HG03196 (cell line): ENCODE measurements at regions not wholly inside any gene's neighbourhood (a gene's known extent, or its start where the extent isn't known, plus 50 kb on each side); places are given as distances from the start of the nearest gene placed in this dataset.
"Not testable (repeated sequence)": the region's sequence is repeated elsewhere in the genome, so short reads cannot be mapped to it uniquely, and the experiment has no call there.

Source experiments
- ATAC-seq: cut with Tn5 transposase; IDR thresholded peaks from one replicate; pipeline ENCODE4 v1.9.1; 2021; ENCODE audit not compliant: unreplicated experiment

DNA sequence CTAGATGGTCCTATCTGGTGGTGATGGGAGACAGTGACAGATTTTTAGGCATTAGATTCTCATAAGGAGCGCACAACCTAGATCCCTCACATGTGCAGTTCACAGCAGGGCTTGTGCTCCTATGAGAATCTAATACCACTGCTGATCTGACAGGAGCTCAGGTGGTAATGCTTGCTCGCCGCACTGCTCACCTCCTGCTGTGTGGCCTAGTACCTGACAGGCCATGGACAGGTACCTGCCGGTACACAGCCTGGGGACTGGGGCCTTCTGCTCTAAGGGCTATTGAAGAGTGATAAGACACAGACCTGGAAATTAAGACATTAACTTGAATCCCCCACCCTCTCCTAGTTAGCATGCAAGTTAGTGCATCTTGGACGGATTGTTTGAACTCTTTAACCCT is 64.4 kb downstream of the KLRB1 start:
- ATAC-seq, result not testable (repeated sequence)

- not testable (repeated sequence) for ATAC-seq
Measured at GRCh38 chr12:9542827-9543226, 64.9 kb downstream of the KLRB1 start.

- ATAC-seq, result not testable (repeated sequence)
Measured at GRCh38 chr12:9515925-9516324, 91.8 kb downstream of the KLRB1 start.

GRCh38 chr12:9512695-9513094 is 95.0 kb downstream of the KLRB1 start:
- ATAC-seq, result not testable (repeated sequence)

GRCh38 chr12:9510392-9511011 is 97.2 kb downstream of the KLRB1 start:
- ATAC-seq, result not testable (repeated sequence)

GRCh38 chr12:9509464-9510161 is 98.1 kb downstream of the KLRB1 start:
- ATAC-seq, result no peak

GRCh38 chr12:9506746-9507145 is 101.0 kb downstream of the KLRB1 start:
- no peak for ATAC-seq

- not testable (repeated sequence) for ATAC-seq
Measured at GRCh38 chr12:9503384-9503783, 104.3 kb downstream of the KLRB1 start.

GRCh38 chr12:9502845-9503244 is 104.9 kb downstream of the KLRB1 start:
- ATAC-seq, result not testable (repeated sequence)

DNA sequence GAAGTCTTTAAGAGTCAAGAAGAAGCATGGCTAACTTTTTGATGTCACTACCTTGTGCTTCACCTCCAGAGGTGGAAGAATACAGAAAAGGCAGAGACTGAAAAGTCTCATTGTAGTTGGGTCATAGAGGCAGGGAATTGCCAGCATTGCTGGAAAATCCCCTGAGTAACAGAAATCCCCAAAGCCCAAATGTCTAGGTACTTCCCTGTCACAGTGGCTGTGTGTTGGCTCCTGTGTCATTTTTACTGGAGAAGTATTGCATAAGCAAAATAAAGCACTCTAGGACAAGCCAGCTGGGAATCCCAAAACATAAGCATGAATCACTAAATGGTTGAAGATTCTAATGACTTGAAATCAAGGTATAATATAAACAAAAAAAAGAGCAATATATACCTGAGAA is 114.4 kb downstream of the KLRB1 start:
- not testable (repeated sequence) for ATAC-seq

- ATAC-seq, result not testable (repeated sequence)
Measured at GRCh38 chr12:9481289-9481688, 126.4 kb downstream of the KLRB1 start.

- ATAC-seq, result not testable (repeated sequence)
Measured at GRCh38 chr12:9474197-9474596, 133.5 kb downstream of the KLRB1 start.

GRCh38 chr12:9473638-9474037 is 134.1 kb downstream of the KLRB1 start:
- ATAC-seq, result not testable (repeated sequence)

DNA sequence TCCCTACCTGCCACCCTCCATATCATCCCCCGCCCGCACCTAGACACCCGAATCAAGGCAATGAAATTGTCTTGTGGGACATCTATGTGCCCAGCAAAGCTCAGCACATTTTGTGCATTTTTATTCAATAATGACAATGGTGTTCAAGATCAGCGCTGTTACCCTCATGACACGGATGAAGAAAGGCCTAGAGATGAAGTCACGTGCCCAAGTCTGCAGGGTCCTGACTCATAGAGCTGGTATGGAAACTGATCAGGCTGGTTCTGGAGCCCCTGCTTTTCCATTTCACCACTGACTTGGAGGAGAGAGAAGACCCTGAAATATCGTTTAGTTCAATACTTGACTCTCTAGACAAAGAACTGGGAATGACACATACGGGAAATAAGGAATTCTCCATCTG is 136.2 kb downstream of the KLRB1 start:
- not testable (repeated sequence) for ATAC-seq

GRCh38 chr12:9470367-9470766 is 137.3 kb downstream of the KLRB1 start:
- ATAC-seq, result not testable (repeated sequence)

GRCh38 chr12:9469956-9470355 is 137.8 kb downstream of the KLRB1 start:
- ATAC-seq, result not testable (repeated sequence)

- not testable (repeated sequence) for ATAC-seq
Measured at GRCh38 chr12:9469463-9469862, 138.3 kb downstream of the KLRB1 start.

DNA sequence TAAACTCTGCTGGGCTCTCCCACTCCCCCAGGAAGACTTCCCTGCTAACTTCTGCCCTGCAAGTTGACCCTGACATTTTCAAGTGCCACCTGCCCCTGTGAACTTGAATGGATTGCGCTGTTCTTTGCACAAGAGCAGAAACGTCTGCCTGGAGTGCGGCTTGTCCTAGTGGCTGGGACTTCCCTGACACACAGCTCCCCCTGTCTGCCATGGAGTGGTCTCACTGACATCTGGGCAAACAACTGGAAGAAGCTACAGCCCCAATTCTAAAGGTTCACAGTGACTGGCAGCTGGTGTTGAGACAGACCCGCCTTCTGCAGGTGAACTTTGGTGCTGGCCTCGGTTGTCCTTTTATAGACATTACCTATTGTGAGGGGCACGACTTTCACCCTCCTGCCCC is 138.7 kb downstream of the KLRB1 start:
- ATAC-seq, result not testable (repeated sequence)

- not testable (repeated sequence) for ATAC-seq
Measured at GRCh38 chr12:9468144-9468543, 139.6 kb downstream of the KLRB1 start.

DNA sequence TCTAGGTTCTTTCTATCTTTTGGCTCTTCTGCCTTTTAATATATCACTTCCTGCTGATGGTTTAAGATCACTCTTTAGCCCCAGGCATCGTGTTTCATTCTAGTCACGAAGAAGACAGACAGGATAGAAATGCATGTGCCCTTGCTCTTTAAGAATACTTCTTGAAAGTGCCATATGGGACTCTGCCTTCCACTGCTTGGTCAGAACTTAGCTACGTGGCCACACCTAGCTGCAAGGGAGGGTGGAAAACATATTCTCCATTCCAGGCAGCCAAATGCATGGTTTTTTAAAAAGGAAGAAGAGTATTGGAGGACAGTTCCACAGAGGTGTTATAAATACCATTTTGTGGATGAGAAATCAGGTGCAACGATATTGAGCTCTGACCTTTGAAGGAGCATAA is 143.3 kb downstream of the KLRB1 start:
- no peak for ATAC-seq

DNA sequence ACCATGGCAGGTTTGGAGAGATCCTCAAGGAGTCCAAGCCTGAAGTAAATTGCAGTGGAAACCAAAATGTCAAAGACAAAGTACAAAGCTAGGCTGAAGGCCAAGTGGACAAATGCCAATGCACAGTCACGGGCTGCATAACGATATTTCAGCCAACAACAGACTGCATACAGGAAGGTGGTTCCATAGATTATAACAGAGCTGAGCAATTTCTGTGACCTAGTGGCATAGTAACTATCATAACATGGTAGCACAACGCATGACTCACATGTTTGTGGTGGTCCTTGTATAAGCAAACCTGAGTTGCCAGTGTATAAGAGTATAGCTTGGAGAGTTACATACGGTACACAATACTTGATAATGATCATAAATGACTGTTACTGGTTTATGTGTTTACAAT is 152.2 kb downstream of the KLRB1 start:
- not testable (repeated sequence) for ATAC-seq

DNA sequence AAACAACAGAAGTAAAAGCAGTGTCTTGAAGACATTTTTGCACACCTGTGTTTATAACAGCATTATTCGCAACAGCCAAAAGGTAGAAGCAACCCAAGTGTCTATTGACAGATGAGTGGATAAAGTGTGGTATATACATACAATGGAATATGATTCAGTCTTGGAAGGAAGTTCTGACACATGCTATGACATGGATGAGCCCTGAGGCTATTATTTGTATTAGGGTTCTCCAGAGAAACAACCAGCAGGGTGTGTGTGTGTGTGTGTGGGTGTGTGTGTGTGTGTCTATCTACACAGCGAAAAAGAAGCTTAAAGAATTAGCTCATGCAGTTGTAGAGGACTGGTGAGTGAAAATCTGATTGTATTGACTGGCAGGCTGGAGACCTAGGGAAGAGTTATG is 153.7 kb downstream of the KLRB1 start:
- ATAC-seq, result not testable (repeated sequence)
